ENCODE measurements at regions not wholly inside any gene's neighbourhood (a gene's known extent, or its start where the extent isn't known, plus 50 kb on each side); places are given as distances from the start of the nearest gene placed in this dataset.

DNA sequence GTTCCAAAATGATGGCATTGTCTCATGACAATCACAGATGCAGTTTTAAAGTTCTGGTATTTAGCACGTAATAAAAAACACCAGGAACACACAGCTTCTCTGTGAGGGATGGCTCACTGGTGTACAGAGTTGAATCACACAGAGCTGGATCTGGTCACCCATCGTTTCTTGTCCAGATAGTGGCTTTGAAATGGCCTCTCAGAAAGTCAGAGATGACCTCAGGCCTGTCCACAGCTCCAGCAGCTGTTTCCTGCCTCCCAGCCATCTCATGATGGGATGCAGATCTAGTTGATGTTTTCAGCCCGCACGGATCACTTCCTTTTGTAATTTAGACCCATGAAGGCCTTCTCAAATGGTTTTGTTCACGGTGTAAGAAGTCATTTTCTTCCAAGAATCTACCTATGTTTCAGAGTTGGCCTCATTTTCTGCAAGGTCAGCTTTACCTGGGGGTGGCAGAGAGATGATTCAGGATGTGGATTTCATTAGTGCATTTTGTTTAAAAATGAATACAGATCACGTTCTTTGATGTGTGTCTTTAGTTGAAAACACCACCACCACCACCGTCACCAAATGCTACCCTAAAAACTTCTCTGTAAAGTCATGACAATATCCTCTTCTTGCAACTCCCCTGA is 166.2 kb downstream of the SNX10 start:
- TF ChIP-seq, protein P1, sequence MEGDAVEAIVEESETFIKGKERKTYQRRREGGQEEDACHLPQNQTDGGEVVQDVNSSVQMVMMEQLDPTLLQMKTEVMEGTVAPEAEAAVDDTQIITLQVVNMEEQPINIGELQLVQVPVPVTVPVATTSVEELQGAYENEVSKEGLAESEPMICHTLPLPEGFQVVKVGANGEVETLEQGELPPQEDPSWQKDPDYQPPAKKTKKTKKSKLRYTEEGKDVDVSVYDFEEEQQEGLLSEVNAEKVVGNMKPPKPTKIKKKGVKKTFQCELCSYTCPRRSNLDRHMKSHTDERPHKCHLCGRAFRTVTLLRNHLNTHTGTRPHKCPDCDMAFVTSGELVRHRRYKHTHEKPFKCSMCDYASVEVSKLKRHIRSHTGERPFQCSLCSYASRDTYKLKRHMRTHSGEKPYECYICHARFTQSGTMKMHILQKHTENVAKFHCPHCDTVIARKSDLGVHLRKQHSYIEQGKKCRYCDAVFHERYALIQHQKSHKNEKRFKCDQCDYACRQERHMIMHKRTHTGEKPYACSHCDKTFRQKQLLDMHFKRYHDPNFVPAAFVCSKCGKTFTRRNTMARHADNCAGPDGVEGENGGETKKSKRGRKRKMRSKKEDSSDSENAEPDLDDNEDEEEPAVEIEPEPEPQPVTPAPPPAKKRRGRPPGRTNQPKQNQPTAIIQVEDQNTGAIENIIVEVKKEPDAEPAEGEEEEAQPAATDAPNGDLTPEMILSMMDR (conservative IDR thresholded peaks at IDR 0.05; ENCODE audit: low read length) = no peak
- TF ChIP-seq EZH2phosphoT487 (IDR thresholded peaks at IDR 0.05; ENCODE audit: borderline replicate concordance) = no peak
